Left ventricle myocardium inferior (tissue), 1 donor: ENCODE measurements at regions not wholly inside any gene's neighbourhood (a gene's known extent, or its start where the extent isn't known, plus 50 kb on each side); places are given as distances from the start of the nearest gene placed in this dataset.

Experiments used
- DNase-seq: peaks from one replicate; pipeline ENCODE4 v3.0.0-alpha.2; 2020
- H3K27ac ChIP-seq: fragments of 200-600 bp; replicated peaks from 2 replicates; pipeline ENCODE4 v1.8.0; 2021
- H3K27me3 ChIP-seq: fragments of 200-600 bp; 2 replicates; pipeline ENCODE4 v1.8.0; 2021; ENCODE audit warnings: low read depth
- H3K36me3 ChIP-seq: fragments of 200-600 bp; 2 replicates; pipeline ENCODE4 v1.8.0; 2021
- H3K4me1 ChIP-seq: fragments of 200-600 bp; 2 replicates; pipeline ENCODE4 v1.8.0; 2021
- H3K4me3 ChIP-seq: fragments of 200-600 bp; 2 replicates; pipeline ENCODE4 v1.8.0; 2021; ENCODE audit warnings: mild to moderate bottlenecking, moderate library complexity
- H3K9me3 ChIP-seq: fragments of 200-600 bp; replicated peaks from 2 replicates; pipeline ENCODE4 v1.8.0; 2021
- CTCF ChIP-seq: fragments of 200-600 bp; IDR thresholded peaks from 2 replicates; pipeline ENCODE4 v1.8.0; 2021; ENCODE audit warnings: antibody characterized with exemption, mild to moderate bottlenecking, borderline replicate concordance
- intact Hi-C: fragments of 100-400 bp; cut with micrococcal nuclease; formaldehyde crosslinking; loops from one replicate; pipeline ENCODE4 v1.11.0; 2022
- donor health status: DM: no; HTN: yes; CAD: no; lungs with severe emphysema.

GRCh38 chr4:177182166-177182565 is 127.5 kb upstream of the NEIL3 start:
- intact Hi-C loops, result no loop called here
- no peak for DNase-seq
- Histone ChIP-seq H3K27me3 (no peaks in the 10 kb centered on the region), H3K36me3 (no peaks in the 10 kb centered on the region), H3K27ac (no peak overlapping the region), H3K4me1 (no peaks in the 10 kb centered on the region), H3K4me3 (no peak overlapping the region), H3K9me3 (no peaks in the 10 kb centered on the region)
- TF ChIP-seq CTCF, result no peak

- no peak for TF ChIP-seq CTCF
- DNase-seq, result no peak
- Histone ChIP-seq H3K4me3 (no peak overlapping the region), H3K9me3 (no peaks in the 10 kb centered on the region), H3K4me1 (no peaks in the 10 kb centered on the region), H3K27me3 (no peaks in the 10 kb centered on the region), H3K27ac (no peak overlapping the region), H3K36me3 (no peaks in the 10 kb centered on the region)
- intact Hi-C loops, result no loop called here
Measured at GRCh38 chr4:177182728-177183127, 126.9 kb upstream of the NEIL3 start.

GRCh38 chr4:177185151-177185550 is 124.5 kb upstream of the NEIL3 start:
- no peak for DNase-seq
- Histone ChIP-seq H3K27me3 (no peaks in the 10 kb centered on the region), H3K36me3 (no peaks in the 10 kb centered on the region), H3K27ac (no peak overlapping the region), H3K4me3 (no peak overlapping the region), H3K9me3 (no peaks in the 10 kb centered on the region), H3K4me1 (no peaks in the 10 kb centered on the region)
- intact Hi-C loops, result no loop called here
- no peak for TF ChIP-seq CTCF

- no peak for DNase-seq
- intact Hi-C loops, result no loop called here
- H3K9me3 ChIP-seq, result no peaks in the 10 kb centered on the region
- no peak for TF ChIP-seq CTCF
- H3K27ac ChIP-seq, result no peak overlapping the region
- H3K36me3 ChIP-seq, result no peaks in the 10 kb centered on the region
- H3K4me3 ChIP-seq, result no peak overlapping the region
- no peaks in the 10 kb centered on the region for H3K27me3 ChIP-seq
- H3K4me1 ChIP-seq, result no peaks in the 10 kb centered on the region
Measured at GRCh38 chr4:177185579-177185978, 124.1 kb upstream of the NEIL3 start.

- H3K27me3 ChIP-seq, result no peaks in the 10 kb centered on the region
- no peak overlapping the region for H3K27ac ChIP-seq
- no peaks in the 10 kb centered on the region for H3K36me3 ChIP-seq
- intact Hi-C loops, result no loop called here
- no peak overlapping the region for H3K4me3 ChIP-seq
- TF ChIP-seq CTCF, result no peak
- no peak for DNase-seq
- no peaks in the 10 kb centered on the region for H3K9me3 ChIP-seq
- H3K4me1 ChIP-seq, result no peaks in the 10 kb centered on the region
Measured at GRCh38 chr4:177187371-177187770, 122.3 kb upstream of the NEIL3 start.

- TF ChIP-seq CTCF, result no peak
- H3K4me1 ChIP-seq, result no peaks in the 10 kb centered on the region
- no peaks in the 10 kb centered on the region for H3K36me3 ChIP-seq
- no peaks in the 10 kb centered on the region for H3K27me3 ChIP-seq
- intact Hi-C loops, result no loop called here
- DNase-seq, result no peak
- H3K27ac ChIP-seq, result no peak overlapping the region
- peaks cover 6% of the 10 kb centered on the region for H3K9me3 ChIP-seq
- H3K4me3 ChIP-seq, result no peak overlapping the region
Measured at GRCh38 chr4:177190995-177191580, 118.6 kb upstream of the NEIL3 start.
